ENCODE measurements at regions not wholly inside any gene's neighbourhood (a gene's known extent, or its start where the extent isn't known, plus 50 kb on each side); places are given as distances from the start of the nearest gene placed in this dataset.
A peak's percentile ranks its signal among the peaks of the same experiment; 100 is the strongest.

DNA sequence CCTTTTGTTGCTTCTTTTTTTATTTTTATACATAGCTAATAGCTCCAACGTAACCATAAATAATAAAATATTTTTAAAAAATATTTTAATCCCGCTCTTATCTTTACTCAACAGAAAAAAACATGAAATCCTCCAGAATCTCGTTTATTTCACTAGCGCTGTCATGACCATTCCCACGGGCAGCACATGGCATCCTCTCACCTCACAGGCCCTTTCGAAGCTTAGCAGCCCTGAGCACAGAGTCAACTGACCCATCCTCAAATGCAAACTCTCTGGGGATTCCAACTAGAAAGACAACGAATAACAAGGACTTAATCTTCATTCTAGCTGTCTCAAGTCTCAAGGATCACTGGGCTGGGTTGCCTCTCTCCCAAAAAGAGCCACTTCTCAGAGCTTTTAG lies 285.9 kb upstream of the PPARGC1A start:
- H3K18ac ChIP-seq (ENCODE audit: extremely low read depth, low read length) = no peak overlapping the region
- H3K14ac ChIP-seq (ENCODE audit: insufficient read length) = no peak overlapping the region
- TF ChIP-seq, protein P1, sequence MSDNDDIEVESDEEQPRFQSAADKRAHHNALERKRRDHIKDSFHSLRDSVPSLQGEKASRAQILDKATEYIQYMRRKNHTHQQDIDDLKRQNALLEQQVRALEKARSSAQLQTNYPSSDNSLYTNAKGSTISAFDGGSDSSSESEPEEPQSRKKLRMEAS (IDR thresholded peaks at IDR 0.05) = peak; percentile 89
- TF ChIP-seq, protein P2, sequence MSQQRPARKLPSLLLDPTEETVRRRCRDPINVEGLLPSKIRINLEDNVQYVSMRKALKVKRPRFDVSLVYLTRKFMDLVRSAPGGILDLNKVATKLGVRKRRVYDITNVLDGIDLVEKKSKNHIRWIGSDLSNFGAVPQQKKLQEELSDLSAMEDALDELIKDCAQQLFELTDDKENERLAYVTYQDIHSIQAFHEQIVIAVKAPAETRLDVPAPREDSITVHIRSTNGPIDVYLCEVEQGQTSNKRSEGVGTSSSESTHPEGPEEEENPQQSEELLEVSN (IDR thresholded peaks at IDR 0.05) = peak; percentile 87
- no peak for TF ChIP-seq KDM1A (IDR thresholded peaks at IDR 0.05; ENCODE audit: borderline replicate concordance, low read length)
- no peak for TF ChIP-seq ASH2L (IDR thresholded peaks at IDR 0.05; ENCODE audit: low read length)
- no peak for TF ChIP-seq CHD2 (IDR thresholded peaks at IDR 0.05; ENCODE audit: low read length)
- H3K56ac ChIP-seq (replicated peaks; ENCODE audit: insufficient read length, low read depth, low read length) = no peak overlapping the region
- H2AK5ac ChIP-seq (ENCODE audit: low read depth, low read length) = no peak overlapping the region
- H4K8ac ChIP-seq (ENCODE audit: extremely low read depth, insufficient read depth, low read length) = no peak overlapping the region
- no peaks in the 10 kb centered on the region for H3K23me2 ChIP-seq (ENCODE audit: low read depth, low read length)
- H3K36me3 ChIP-seq (ENCODE audit: control insufficient read depth in 2 of 4, insufficient read depth in 4 of 4, low read length in 3 of 4) = no peaks in the 10 kb centered on the region
- peak; percentile 36 for FAIRE-seq
- no peaks in the 10 kb centered on the region for H4K20me1 ChIP-seq (replicated peaks in 1 of 2; ENCODE audit: control insufficient read depth in 1 of 2, insufficient read depth in 2 of 2, low read length in 2 of 2)
- no peak overlapping the region for H4K91ac ChIP-seq (replicated peaks; ENCODE audit: insufficient read length, low read length)
- H3K79me1 ChIP-seq (ENCODE audit: low read depth, low read length) = no peaks in the 10 kb centered on the region
- H3K79me2 ChIP-seq (ENCODE audit: control insufficient read depth in 1 of 2, insufficient read depth in 2 of 2, low read length in 2 of 2) = no peaks in the 10 kb centered on the region
- WGBS, 2 experiments (ENCODE audit: extremely low coverage in 1 of 2, insufficient coverage in 1 of 2, insufficient read length in 1 of 2, insufficient replicate concordance in 2 of 2, low coverage in 1 of 2, low lambda C conversion rate in 2 of 2, missing lambda C conversion rate in 1 of 2) = 82 to 100% methylated on average over 1 to 7 of the region's 7 CpGs
- H2AFZ ChIP-seq (ENCODE audit: low read length) = no peak overlapping the region
- no peak overlapping the region for H4K5ac ChIP-seq (ENCODE audit: insufficient read length, low read depth, low read length)
- H2BK15ac ChIP-seq (ENCODE audit: low read length) = no peak overlapping the region
- H3K9ac ChIP-seq (replicated peaks in 1 of 4; ENCODE audit: extremely low read depth in 1 of 4, low read depth in 3 of 4, low read length in 3 of 4) = no peak overlapping the region
- no peak overlapping the region for H3K4ac ChIP-seq (replicated peaks; ENCODE audit: insufficient read length, low read depth, low read length)
- H3K27me3 ChIP-seq (replicated peaks in 1 of 4; ENCODE audit: control insufficient read depth in 3 of 4, extremely low read depth in 1 of 4, insufficient read depth in 3 of 4, low read length in 3 of 4) = no peaks in the 10 kb centered on the region
- ChIA-PET POLR2A (ENCODE audit: partially characterized antibody) (no interaction called here), CTCF (ENCODE audit: partially characterized antibody) (interaction anchor here (0.5 kb wide), 1 partner anchor 61 kb away, joined by 3 read pairs; no protein-coding TSS in a partner anchor)
- no peak overlapping the region for H3K4me3 ChIP-seq (ENCODE audit: extremely low read depth in 1 of 4, insufficient read depth in 2 of 4, low read depth in 3 of 4, low read length in 4 of 4)
- no peak overlapping the region for H2BK20ac ChIP-seq (ENCODE audit: low read length)
- H2BK12ac ChIP-seq (ENCODE audit: low read depth, low read length) = no peak overlapping the region
- H3K4me2 ChIP-seq (ENCODE audit: insufficient read depth in 1 of 2, low read depth in 2 of 2, low read length in 2 of 2) = no peak overlapping the region
- H3K9me3 ChIP-seq (ENCODE audit: insufficient read depth in 2 of 2, low read depth in 1 of 2, low read length in 1 of 2) = no peaks in the 10 kb centered on the region
- no peak overlapping the region for H2BK120ac ChIP-seq (replicated peaks; ENCODE audit: low read depth, low read length)
- no peak for DNase-seq (ENCODE audit: low read depth in 1 of 2, low spot score in 2 of 2)
- no peak overlapping the region for H3K23ac ChIP-seq (ENCODE audit: insufficient read length)
- no peaks in the 10 kb centered on the region for H3K4me1 ChIP-seq (replicated peaks in 1 of 4; ENCODE audit: control insufficient read depth in 3 of 4, insufficient read depth in 4 of 4, low read length in 3 of 4)
- no peak overlapping the region for H3K27ac ChIP-seq (ENCODE audit: low read depth, low read length)
- no peak overlapping the region for H2BK5ac ChIP-seq (ENCODE audit: low read depth, low read length)
